H1 (cell line): ENCODE measurements at regions not wholly inside any gene's neighbourhood (a gene's known extent, or its start where the extent isn't known, plus 50 kb on each side); places are given as distances from the start of the nearest gene placed in this dataset. TPM values are rescaled to one million over a fixed set of nuclear protein-coding genes. Genes with fewer than 3 reads are reported as not detected.

Experiments used
- small RNA-seq: library from polyadenylated mRNA; stranded (forward); fragments of <200 nt; extraction: miRNeasy Mini kit (QIAGEN cat#:217004); gene quantifications from one replicate; pipeline ENCODE3, GENCODE V24; 2013; ENCODE audit not compliant: insufficient read depth

Small RNA genes lying in the stretch of these regions (small RNA-seq; reads per million reads assigned to genes)
- gene AC026470.1 = not detected
